HG03354 (cell line): ENCODE measurements at regions not wholly inside any gene's neighbourhood (a gene's known extent, or its start where the extent isn't known, plus 50 kb on each side); places are given as distances from the start of the nearest gene placed in this dataset.
"Not testable (repeated sequence)": the region's sequence is repeated elsewhere in the genome, so short reads cannot be mapped to it uniquely, and the experiment has no call there.

ENCODE experiments used
- ATAC-seq: cut with Tn5 transposase; IDR thresholded peaks from one replicate; pipeline ENCODE4 v1.9.1; 2021; ENCODE audit warnings: mild to moderate bottlenecking; ENCODE audit not compliant: unreplicated experiment, poor library complexity, severe bottlenecking

- no peak for ATAC-seq
Observed at GRCh38 chr21:22351076-22351475, 1352.9 kb downstream of the NCAM2 start.

GRCh38 chr21:22352088-22352487 lies 1353.9 kb downstream of the NCAM2 start:
- no peak for ATAC-seq

DNA sequence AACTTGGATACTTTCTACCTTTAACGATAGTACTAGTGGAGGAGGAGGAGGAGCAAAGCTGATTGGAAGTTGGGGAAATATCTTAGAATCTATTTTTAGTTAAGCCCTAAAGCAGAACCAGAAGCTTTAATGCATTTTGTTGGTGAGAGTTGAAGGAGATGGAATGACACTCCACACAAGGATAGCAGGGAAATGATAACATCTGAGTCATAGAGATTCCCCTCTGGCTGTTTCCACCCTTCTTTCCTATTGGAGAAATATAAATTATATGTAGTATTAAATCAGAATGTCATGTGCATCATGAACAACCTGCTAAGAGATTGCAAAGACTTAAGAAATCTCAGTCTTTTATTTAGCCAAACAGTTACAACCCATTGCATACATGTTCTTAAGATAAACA lies 1357.7 kb downstream of the NCAM2 start:
- ATAC-seq, result no peak

DNA sequence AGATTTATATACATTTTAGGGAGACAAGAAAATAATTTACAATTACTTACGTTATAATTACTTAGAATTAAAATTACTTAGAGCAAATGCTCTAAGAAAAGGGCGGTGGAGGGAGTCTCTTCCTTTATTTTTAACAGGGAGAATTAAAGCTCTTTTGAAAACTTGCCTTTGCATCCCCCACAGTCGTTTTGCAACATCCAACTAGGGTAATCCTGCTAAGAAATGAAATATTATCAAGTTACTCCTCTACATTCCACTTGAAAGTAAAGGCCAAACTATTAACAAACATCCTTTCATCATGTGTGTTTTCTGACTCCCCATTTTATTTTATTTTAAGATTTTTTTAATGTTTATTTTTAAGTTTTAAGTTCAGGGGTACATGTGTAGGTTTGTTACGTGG lies 1358.5 kb downstream of the NCAM2 start:
- no peak for ATAC-seq

GRCh38 chr21:22359599-22359998 lies 1361.4 kb downstream of the NCAM2 start:
- not testable (repeated sequence) for ATAC-seq

DNA sequence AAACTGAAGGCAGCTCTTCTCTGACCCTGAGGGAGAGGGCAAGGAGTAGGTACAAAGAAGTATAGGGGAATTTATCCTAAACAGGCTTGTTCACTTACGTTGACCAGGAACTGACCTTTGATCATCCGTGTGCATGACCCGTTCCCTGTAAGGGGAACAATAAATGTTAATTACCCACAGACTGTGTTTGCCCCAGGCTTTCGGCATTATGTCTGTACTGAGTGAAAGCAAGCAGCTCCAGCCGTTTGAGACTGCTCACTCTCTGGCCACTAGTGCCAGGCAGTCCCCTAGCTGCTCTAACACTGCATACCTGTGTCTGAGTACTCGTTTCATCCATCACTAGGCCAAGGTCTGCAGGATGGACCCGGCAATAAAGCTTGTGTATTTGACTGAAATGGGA lies 1365.3 kb downstream of the NCAM2 start:
- ATAC-seq, result no peak

GRCh38 chr21:22364163-22364562 lies 1366.0 kb downstream of the NCAM2 start:
- no peak for ATAC-seq

GRCh38 chr21:22374218-22374969 lies 1376.2 kb downstream of the NCAM2 start:
- ATAC-seq, result no peak

DNA sequence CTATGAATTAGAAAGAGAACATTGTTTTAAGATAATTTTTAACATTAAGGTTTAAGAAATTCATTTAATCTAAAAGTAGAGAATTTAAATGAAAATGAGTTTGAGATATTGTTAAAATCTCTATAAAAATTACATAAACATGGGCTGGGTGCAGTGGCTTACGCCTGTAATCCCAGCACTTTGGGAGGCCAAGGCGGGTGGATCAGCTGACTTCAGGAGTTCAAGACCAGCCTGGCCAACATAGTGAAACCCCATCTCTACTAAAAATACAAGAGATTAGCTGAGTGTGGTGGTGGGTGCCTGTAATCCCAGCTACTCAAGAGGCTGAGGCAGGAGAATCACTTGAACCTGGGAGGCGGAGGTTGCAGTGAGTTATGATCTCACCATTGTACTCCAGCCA lies 1379.6 kb downstream of the NCAM2 start:
- not testable (repeated sequence) for ATAC-seq

DNA sequence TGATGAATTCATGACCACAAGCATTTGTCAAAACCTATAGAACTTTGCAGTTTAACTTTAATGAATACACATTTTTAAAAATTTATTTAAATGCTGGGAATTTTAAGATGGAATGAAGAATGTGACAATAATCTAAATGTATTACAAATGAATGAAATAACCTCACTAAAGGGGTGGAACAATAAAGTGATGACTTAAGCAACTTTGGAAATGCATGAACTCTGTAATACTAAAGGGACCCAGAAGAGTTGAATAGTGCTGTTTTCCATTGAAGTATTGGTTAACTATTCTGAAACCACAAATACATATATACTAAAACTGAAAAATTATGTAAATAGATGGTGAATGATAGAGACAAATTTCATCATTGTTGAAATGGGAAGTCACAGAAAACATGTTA lies 1395.1 kb downstream of the NCAM2 start:
- ATAC-seq, result no peak

GRCh38 chr21:22395965-22396364 lies 1397.8 kb downstream of the NCAM2 start:
- ATAC-seq, result no peak

DNA sequence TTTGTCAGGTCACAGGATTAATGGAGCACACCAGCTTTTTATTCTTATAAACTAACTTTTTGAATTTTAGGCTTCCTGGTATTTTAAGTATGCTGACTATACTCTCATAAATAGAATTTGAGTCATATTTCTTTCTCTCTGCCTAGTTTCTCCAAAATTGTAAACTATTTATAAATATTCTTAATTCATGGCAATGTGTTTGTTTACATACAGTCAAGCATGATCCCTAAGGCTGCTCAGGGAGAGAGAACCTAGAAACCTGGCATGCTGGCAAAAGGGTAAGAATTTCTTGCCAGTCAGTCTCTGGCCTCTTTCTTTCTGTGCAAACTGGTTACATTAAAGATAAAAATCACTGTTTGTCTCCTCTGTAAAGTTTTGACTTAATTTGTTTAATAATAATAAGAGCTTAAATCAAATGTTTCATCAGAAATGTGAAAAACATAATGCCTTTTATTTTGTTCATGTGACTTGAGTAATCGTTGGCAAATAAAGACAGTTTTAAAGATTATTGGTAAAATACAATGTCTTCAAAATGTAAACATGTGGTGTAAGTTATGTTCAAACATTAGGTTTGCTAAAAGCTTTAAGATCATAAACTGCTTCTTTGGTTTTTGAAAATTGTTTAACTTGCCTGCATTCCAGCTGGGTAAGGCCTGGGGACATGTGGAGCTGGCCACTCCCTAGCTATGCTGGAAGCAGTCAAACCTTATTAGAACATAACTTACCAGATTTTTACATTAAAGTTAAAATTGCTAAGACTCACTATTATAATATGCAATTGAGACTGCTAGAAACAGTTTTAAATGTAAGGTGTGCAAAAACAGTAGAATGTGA lies 1401.7 kb downstream of the NCAM2 start:
- no peak for ATAC-seq

GRCh38 chr21:22409571-22409970 lies 1411.4 kb downstream of the NCAM2 start:
- ATAC-seq, result no peak

GRCh38 chr21:22416555-22416954 lies 1418.3 kb downstream of the NCAM2 start:
- no peak for ATAC-seq

DNA sequence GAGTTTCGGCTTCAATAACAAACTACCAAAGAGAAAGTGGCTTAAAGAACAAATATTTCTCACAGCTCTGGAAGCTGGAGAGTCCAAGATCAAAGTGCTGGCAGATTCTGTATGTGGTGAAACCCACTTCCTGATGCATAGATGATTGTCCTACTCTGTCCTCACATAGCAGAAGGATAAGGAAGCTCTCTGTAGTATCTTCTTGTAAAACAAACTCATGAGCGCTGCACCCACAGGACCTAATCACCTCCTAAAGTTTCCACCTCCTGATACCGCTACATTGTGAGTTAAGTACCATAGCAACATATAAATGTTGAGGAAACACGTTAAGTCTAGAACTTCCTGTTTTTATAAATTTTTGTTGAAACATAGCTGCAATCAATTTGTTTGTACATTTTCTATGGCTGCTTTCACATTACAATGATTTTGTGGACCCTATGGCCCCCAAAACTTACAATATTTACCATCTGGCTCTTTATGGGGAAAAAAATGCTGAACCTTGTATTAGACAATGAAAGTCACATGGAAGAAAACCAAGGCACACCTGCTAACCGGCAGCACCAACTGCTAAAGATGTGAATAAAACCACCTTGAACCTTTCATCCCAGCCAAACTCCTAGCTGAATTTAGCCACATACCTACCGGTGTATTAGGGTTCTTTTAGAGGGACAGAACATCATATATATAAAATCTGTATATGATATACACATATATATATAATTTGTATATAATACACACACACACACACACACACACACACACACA lies 1423.4 kb downstream of the NCAM2 start:
- ATAC-seq, result no peak

DNA sequence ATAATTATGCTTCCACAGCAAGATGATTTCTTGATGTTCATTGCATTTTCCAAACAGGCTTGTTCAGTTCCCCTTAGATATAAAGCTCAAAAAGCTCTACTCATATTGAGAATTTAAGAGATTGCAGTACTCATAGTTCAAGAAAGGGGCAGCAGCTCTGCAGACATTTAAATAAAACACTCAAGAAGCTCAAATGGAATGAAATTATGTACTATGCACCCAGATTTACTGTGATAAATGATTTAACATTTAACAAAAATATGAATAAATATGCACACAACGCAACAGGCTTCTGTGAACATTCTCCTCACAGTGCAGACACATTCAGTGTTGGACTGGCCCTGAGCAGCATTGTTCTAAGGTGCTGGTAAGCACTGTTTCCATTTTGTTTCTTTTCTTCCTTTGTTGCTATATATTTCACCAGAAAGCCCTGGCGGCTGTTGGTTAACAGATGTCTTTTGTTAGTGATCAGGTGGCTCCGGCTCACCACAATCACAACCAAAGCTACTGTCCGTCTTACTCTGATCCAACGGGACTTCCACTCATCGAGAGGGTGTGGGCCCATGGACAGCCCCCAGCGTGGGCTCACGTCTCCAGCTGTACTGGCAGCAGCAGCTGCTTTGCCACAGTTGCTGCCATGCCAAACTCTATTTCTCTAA lies 1440.3 kb downstream of the NCAM2 start:
- ATAC-seq, result no peak

GRCh38 chr21:22444990-22445389 lies 1446.8 kb downstream of the NCAM2 start:
- no peak for ATAC-seq

DNA sequence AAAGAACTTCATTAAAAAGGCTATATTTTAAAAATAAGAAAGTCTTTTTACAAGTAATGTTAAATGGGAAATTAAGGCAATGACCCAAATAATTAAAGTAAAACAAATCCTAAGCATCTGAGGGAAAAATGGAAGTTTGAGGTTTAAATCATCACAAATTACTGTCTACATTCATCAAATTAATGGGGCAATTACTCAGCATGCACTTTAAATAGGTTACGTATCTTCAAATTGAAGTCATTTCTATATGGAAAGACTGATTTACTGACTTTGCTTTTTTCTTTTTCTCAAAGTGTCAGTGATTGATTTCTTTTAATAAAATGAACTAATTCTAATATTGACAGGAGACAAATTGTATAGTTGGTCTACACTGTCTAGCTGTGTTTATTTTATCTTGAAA lies 1452.3 kb downstream of the NCAM2 start:
- no peak for ATAC-seq

DNA sequence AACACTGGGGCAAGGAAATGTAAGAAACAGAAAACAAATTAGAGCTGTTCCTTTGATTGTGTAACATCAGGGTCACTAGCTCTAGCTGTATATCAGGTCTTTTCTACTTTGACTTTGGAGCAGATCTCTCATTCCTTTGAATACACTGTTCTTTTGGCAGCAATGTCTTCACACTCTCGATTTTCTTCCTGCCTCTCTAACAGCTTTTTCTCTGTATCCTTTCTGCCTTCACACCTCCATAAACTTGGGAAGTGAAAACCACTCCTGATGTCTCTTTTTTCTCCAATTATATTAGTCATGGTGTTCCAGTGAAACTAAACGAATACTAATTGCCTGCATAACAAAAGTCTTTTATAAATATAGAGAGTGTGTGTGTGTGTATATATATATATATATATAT lies 1458.0 kb downstream of the NCAM2 start:
- no peak for ATAC-seq

GRCh38 chr21:22468893-22469292 lies 1470.7 kb downstream of the NCAM2 start:
- ATAC-seq, result no peak
